NB4 (cell line): ENCODE measurements at regions not wholly inside any gene's neighbourhood (a gene's known extent, or its start where the extent isn't known, plus 50 kb on each side); places are given as distances from the start of the nearest gene placed in this dataset.

Experiments used
- MAX ChIP-seq: IDR thresholded peaks from 2 replicates; pipeline ENCODE4 v1.6.1; 2011; ENCODE audit warnings: low read depth, low read length
- POLR2A ChIP-seq: IDR thresholded peaks from 2 replicates; pipeline ENCODE4 v1.6.1; 2011; ENCODE audit warnings: mild to moderate bottlenecking; ENCODE audit not compliant: insufficient read length; ENCODE audit errors: extremely low read depth
- TF ChIP-seq, protein P1 (sequence below): IDR thresholded peaks from one replicate; pipeline ENCODE4 v1.5.1; 2012; ENCODE audit warnings: low read depth, low read length

- no peak for TF ChIP-seq POLR2A
- TF ChIP-seq, protein P1, sequence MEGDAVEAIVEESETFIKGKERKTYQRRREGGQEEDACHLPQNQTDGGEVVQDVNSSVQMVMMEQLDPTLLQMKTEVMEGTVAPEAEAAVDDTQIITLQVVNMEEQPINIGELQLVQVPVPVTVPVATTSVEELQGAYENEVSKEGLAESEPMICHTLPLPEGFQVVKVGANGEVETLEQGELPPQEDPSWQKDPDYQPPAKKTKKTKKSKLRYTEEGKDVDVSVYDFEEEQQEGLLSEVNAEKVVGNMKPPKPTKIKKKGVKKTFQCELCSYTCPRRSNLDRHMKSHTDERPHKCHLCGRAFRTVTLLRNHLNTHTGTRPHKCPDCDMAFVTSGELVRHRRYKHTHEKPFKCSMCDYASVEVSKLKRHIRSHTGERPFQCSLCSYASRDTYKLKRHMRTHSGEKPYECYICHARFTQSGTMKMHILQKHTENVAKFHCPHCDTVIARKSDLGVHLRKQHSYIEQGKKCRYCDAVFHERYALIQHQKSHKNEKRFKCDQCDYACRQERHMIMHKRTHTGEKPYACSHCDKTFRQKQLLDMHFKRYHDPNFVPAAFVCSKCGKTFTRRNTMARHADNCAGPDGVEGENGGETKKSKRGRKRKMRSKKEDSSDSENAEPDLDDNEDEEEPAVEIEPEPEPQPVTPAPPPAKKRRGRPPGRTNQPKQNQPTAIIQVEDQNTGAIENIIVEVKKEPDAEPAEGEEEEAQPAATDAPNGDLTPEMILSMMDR = no peak
- TF ChIP-seq MAX = no peak
Measured at GRCh38 chr9:91063471-91063870, 261.9 kb downstream of the SYK start.
